SK-N-MC (cell line): ENCODE measurements at regions not wholly inside any gene's neighbourhood (a gene's known extent, or its start where the extent isn't known, plus 50 kb on each side); places are given as distances from the start of the nearest gene placed in this dataset.

ENCODE experiments used
- DNase-seq: peaks from one replicate; pipeline ENCODE4 v3.0.0-alpha.2; 2011; ENCODE audit warnings: low read depth, low spot score
- H3K27ac ChIP-seq: fragments of 200-600 bp; sonication (generic); 2 replicates; pipeline ENCODE4 v1.5.1; 2016; ENCODE audit warnings: mixed run types
- H3K36me3 ChIP-seq: fragments of 200-600 bp; sonication (generic); 2 replicates; pipeline ENCODE4 v1.6.1; 2017; ENCODE audit warnings: antibody characterized with exemption, low read length, mixed read lengths; ENCODE audit not compliant: insufficient read depth
- H3K4me3 ChIP-seq: fragments of 200-600 bp; sonication (generic); 2 replicates; pipeline ENCODE4 v1.5.1; 2016
- H3K9ac ChIP-seq: fragments of 200-600 bp; sonication (generic); 2 replicates; pipeline ENCODE4 v1.8.0; 2017; ENCODE audit warnings: mixed run types, mixed read lengths; ENCODE audit not compliant: insufficient read length
- H3K9me3 ChIP-seq: fragments of 200-600 bp; sonication (generic); 2 replicates; pipeline ENCODE4 v1.6.1; 2017; ENCODE audit warnings: low read depth, mild to moderate bottlenecking, antibody characterized with exemption, low read length, moderate library complexity, mixed read lengths
- EZH2 ChIP-seq: fragments of 200-600 bp; sonication (generic); IDR thresholded peaks from one replicate; pipeline ENCODE4 v1.6.1; 2017; ENCODE audit warnings: antibody characterized with exemption
- FOXP2 ChIP-seq: optimal IDR thresholded peaks from 2 replicates; pipeline ENCODE3; 2011; ENCODE audit warnings: mild to moderate bottlenecking, moderate library complexity; ENCODE audit not compliant: insufficient read depth; ENCODE audit errors: extremely low read length, control extremely low read depth
- POLR2AphosphoS5 ChIP-seq: IDR thresholded peaks from 2 replicates; pipeline ENCODE4 v1.6.1; 2012; ENCODE audit warnings: mild to moderate bottlenecking, low read depth, low read length, borderline replicate concordance

- Histone ChIP-seq H3K9ac (no peak overlapping the region), H3K4me3 (no peak overlapping the region), H3K9me3 (no peaks in the 10 kb centered on the region), H3K27ac (no peak overlapping the region), H3K36me3 (no peaks in the 10 kb centered on the region)
- TF ChIP-seq EZH2: no peak
- TF ChIP-seq POLR2AphosphoS5: no peak
- TF ChIP-seq FOXP2: no peak
- no peak for DNase-seq
These were observed 214.2 kb downstream of the WDR11 start for GRCh38 chr10:121065330-121065729.

- TF ChIP-seq EZH2 (no peak), FOXP2 (no peak), POLR2AphosphoS5 (no peak)
- H3K36me3 ChIP-seq: no peaks in the 10 kb centered on the region
- no peak overlapping the region for H3K4me3 ChIP-seq
- H3K27ac ChIP-seq: no peak overlapping the region
- no peak for DNase-seq
- no peak overlapping the region for H3K9ac ChIP-seq
- H3K9me3 ChIP-seq: no peaks in the 10 kb centered on the region
These were observed 218.1 kb downstream of the WDR11 start for GRCh38 chr10:121069061-121069850.

GRCh38 chr10:121070275-121071070 is 219.3 kb downstream of the WDR11 start:
- H3K9ac ChIP-seq: no peak overlapping the region
- TF ChIP-seq POLR2AphosphoS5: no peak
- no peak for TF ChIP-seq EZH2
- no peak for TF ChIP-seq FOXP2
- H3K36me3 ChIP-seq: no peaks in the 10 kb centered on the region
- H3K27ac ChIP-seq: no peak overlapping the region
- no peaks in the 10 kb centered on the region for H3K9me3 ChIP-seq
- no peak overlapping the region for H3K4me3 ChIP-seq
- DNase-seq: no peak

- no peak for TF ChIP-seq EZH2
- TF ChIP-seq POLR2AphosphoS5: no peak
- TF ChIP-seq FOXP2: no peak
- H3K27ac ChIP-seq: no peak overlapping the region
- no peak overlapping the region for H3K9ac ChIP-seq
- H3K9me3 ChIP-seq: no peaks in the 10 kb centered on the region
- no peak for DNase-seq
- no peaks in the 10 kb centered on the region for H3K36me3 ChIP-seq
- H3K4me3 ChIP-seq: no peak overlapping the region
These were observed 220.7 kb downstream of the WDR11 start for GRCh38 chr10:121071901-121072300.

GRCh38 chr10:121073728-121074127 is 222.6 kb downstream of the WDR11 start:
- Histone ChIP-seq H3K9me3 (no peaks in the 10 kb centered on the region), H3K9ac (no peak overlapping the region), H3K36me3 (no peaks in the 10 kb centered on the region), H3K4me3 (no peak overlapping the region), H3K27ac (no peak overlapping the region)
- no peak for TF ChIP-seq FOXP2
- TF ChIP-seq EZH2: no peak
- TF ChIP-seq POLR2AphosphoS5: no peak
- DNase-seq: no peak

GRCh38 chr10:121076776-121077715 is 225.9 kb downstream of the WDR11 start:
- Histone ChIP-seq H3K36me3 (no peaks in the 10 kb centered on the region), H3K9ac (no peak overlapping the region), H3K4me3 (peak overlapping the region; percentile 28), H3K27ac (peak overlapping the region; percentile 54; the same call in 1 of the 2 replicates), H3K9me3 (no peaks in the 10 kb centered on the region)
- peak; percentile 10 for DNase-seq
- no peak for TF ChIP-seq FOXP2
- TF ChIP-seq POLR2AphosphoS5: no peak

- no peaks in the 10 kb centered on the region for H3K36me3 ChIP-seq
- no peaks in the 10 kb centered on the region for H3K9me3 ChIP-seq
- no peak for DNase-seq
- no peak for TF ChIP-seq EZH2
- TF ChIP-seq POLR2AphosphoS5: no peak
- no peak for TF ChIP-seq FOXP2
- H3K27ac ChIP-seq: no peak overlapping the region
- no peak overlapping the region for H3K9ac ChIP-seq
- 0 out of 2 replicates have a peak overlapping the region, but pooled peaks have one; percentile 28 for H3K4me3 ChIP-seq
These were observed 226.9 kb downstream of the WDR11 start for GRCh38 chr10:121078036-121078435.

- Histone ChIP-seq H3K27ac (no peak overlapping the region), H3K4me3 (no peak overlapping the region), H3K36me3 (no peaks in the 10 kb centered on the region), H3K9me3 (no peaks in the 10 kb centered on the region), H3K9ac (no peak overlapping the region)
- no peak for DNase-seq
- no peak for TF ChIP-seq EZH2
- no peak for TF ChIP-seq FOXP2
- no peak for TF ChIP-seq POLR2AphosphoS5
These were observed 227.5 kb downstream of the WDR11 start for GRCh38 chr10:121078672-121079102.
